ENCODE measurements at regions not wholly inside any gene's neighbourhood (a gene's known extent, or its start where the extent isn't known, plus 50 kb on each side); places are given as distances from the start of the nearest gene placed in this dataset.

DNA sequence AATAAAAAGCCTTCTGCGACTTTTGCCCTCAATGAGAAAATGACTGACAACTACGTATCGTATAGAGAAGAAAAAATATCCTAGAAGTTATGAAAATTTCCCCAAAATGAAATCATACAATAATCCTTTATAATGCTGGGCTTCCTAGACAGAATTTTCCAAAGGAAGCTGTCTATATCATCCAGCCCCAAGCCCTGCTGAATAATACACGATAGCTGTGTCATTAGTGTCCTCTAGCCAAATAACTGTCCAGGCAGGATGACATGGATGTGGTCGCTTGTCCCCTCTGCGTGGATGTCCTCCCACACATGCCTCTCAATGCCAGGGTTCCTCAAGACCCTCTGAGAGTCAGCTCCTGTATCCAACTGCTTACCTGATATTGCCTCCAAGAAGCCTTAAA, 61.7 kb upstream of the ECHDC3 start:
- TF ChIP-seq, protein P1, sequence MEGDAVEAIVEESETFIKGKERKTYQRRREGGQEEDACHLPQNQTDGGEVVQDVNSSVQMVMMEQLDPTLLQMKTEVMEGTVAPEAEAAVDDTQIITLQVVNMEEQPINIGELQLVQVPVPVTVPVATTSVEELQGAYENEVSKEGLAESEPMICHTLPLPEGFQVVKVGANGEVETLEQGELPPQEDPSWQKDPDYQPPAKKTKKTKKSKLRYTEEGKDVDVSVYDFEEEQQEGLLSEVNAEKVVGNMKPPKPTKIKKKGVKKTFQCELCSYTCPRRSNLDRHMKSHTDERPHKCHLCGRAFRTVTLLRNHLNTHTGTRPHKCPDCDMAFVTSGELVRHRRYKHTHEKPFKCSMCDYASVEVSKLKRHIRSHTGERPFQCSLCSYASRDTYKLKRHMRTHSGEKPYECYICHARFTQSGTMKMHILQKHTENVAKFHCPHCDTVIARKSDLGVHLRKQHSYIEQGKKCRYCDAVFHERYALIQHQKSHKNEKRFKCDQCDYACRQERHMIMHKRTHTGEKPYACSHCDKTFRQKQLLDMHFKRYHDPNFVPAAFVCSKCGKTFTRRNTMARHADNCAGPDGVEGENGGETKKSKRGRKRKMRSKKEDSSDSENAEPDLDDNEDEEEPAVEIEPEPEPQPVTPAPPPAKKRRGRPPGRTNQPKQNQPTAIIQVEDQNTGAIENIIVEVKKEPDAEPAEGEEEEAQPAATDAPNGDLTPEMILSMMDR (conservative IDR thresholded peaks at IDR 0.05 in 1 of 2, IDR thresholded peaks at IDR 0.05 in 1 of 2; ENCODE audit: extremely low read depth in 1 of 2, insufficient read depth in 1 of 2, low read depth in 1 of 2, low read length in 2 of 2), result no peak
- no peak for TF ChIP-seq EZH2 (IDR thresholded peaks at IDR 0.05; ENCODE audit: borderline replicate concordance, low read length)

Measured in mammary epithelial cell (primary cell).